Astrocyte (in vitro differentiated cells and primary cell): ENCODE measurements at regions not wholly inside any gene's neighbourhood (a gene's known extent, or its start where the extent isn't known, plus 50 kb on each side); places are given as distances from the start of the nearest gene placed in this dataset.

Source experiments
- EZH2 ChIP-seq: IDR thresholded peaks from 2 replicates; pipeline ENCODE4 v1.6.1; 2012; ENCODE audit warnings: mild to moderate bottlenecking, low read length, inconsistent platforms; ENCODE audit not compliant: insufficient read depth
- TF ChIP-seq, protein P1 (sequence below): IDR thresholded peaks from 2 replicates; pipeline ENCODE4 v1.5.1; 2011; ENCODE audit warnings: low read depth, mild to moderate bottlenecking, inconsistent platforms, low read length, moderate library complexity; ENCODE audit not compliant: insufficient read depth

DNA sequence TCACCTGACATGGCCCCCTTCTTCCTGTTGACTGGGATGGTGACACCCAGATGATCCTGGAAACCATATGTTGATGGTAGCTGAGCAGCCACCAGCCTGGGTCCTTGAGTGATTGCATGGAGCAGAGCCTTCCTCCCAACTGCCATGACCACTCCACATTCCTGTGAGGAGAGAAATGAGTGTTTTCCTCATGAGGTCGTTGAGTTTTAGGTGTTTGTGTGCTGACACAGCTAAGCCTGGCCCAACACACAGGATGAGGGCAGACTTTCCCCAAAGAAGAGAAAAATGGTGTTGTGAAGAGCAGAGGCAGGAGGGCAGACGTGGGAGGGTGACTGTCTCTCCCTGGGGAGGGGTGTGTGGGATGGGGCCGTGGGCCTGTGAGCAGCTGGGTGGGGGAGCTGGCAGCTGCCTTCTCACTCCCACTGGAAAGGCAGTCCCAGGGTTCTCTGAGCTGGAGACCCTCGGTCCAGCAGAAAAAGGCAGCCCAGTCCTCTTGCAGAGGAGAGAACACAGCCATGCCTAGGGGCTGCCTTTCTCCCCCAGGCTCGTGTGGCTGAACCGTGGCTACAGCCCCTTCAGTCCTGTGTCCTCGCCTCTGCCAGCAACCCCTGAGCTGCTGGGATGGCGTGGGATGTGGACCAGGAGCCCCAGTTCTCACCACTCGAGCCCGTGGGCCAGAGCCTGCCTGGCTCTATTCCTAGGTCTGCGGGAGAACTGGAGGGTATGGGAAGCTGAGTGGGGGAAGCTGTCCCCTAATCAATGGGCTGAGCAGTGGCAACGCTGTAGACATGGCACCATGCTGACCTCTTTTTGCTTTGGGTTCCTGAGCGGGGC lies 257.0 kb downstream of the ADGRD1 start:
- TF ChIP-seq, protein P1, sequence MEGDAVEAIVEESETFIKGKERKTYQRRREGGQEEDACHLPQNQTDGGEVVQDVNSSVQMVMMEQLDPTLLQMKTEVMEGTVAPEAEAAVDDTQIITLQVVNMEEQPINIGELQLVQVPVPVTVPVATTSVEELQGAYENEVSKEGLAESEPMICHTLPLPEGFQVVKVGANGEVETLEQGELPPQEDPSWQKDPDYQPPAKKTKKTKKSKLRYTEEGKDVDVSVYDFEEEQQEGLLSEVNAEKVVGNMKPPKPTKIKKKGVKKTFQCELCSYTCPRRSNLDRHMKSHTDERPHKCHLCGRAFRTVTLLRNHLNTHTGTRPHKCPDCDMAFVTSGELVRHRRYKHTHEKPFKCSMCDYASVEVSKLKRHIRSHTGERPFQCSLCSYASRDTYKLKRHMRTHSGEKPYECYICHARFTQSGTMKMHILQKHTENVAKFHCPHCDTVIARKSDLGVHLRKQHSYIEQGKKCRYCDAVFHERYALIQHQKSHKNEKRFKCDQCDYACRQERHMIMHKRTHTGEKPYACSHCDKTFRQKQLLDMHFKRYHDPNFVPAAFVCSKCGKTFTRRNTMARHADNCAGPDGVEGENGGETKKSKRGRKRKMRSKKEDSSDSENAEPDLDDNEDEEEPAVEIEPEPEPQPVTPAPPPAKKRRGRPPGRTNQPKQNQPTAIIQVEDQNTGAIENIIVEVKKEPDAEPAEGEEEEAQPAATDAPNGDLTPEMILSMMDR, result no peak
- no peak for TF ChIP-seq EZH2
